Epithelial cell of esophagus (primary cell): ENCODE measurements at regions not wholly inside any gene's neighbourhood (a gene's known extent, or its start where the extent isn't known, plus 50 kb on each side); places are given as distances from the start of the nearest gene placed in this dataset.

Source experiments
- DNase-seq: peaks from one replicate; pipeline ENCODE4 v3.0.0; 2010; ENCODE audit warnings: low read depth
- H3K4me3 ChIP-seq: 2 replicates; pipeline ENCODE4 v1.5.1; 2011; ENCODE audit warnings: mild to moderate bottlenecking, low read length, control low read depth
- TF ChIP-seq, protein P1 (sequence below): IDR thresholded peaks from 2 replicates; pipeline ENCODE4 v1.5.1; 2011; ENCODE audit warnings: low read depth, mild to moderate bottlenecking, low read length, control low read depth, inconsistent platforms; ENCODE audit not compliant: insufficient read depth; ENCODE audit errors: missing control alignments

DNA sequence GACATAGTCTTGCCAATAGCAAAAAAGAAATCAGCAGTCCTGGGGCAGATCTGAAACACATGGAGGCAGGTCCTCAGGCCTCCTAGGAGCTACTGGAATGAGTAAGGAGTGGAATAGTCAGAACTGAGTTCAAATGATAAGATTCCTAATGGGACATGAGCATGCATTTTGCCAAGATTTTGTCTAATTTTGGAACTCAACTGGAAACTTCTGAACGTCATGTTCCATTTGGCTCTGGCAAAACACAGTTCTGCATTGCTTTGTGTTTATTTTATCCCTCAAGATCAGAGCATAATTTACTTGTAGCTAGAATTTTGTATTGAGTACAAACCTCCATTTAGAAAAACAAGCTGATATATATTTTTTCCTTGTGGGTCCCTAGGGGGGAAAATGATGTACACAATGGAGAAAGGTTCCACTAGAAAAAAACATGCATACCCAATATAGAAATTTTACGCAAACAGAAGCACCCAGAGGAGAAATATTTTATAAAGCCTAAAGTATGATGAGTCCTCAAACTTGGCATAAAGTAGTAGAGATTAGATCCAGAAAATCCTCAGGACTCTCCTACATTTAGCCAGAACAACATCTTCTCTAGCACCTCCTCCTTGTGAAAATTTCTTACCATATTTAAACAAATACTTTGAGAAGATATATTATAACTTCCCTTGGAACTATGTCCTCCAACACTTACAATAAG is 149.0 kb upstream of the SERP2 start:
- no peak for DNase-seq
- no peak overlapping the region for H3K4me3 ChIP-seq
- TF ChIP-seq, protein P1, sequence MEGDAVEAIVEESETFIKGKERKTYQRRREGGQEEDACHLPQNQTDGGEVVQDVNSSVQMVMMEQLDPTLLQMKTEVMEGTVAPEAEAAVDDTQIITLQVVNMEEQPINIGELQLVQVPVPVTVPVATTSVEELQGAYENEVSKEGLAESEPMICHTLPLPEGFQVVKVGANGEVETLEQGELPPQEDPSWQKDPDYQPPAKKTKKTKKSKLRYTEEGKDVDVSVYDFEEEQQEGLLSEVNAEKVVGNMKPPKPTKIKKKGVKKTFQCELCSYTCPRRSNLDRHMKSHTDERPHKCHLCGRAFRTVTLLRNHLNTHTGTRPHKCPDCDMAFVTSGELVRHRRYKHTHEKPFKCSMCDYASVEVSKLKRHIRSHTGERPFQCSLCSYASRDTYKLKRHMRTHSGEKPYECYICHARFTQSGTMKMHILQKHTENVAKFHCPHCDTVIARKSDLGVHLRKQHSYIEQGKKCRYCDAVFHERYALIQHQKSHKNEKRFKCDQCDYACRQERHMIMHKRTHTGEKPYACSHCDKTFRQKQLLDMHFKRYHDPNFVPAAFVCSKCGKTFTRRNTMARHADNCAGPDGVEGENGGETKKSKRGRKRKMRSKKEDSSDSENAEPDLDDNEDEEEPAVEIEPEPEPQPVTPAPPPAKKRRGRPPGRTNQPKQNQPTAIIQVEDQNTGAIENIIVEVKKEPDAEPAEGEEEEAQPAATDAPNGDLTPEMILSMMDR, result no peak

DNA sequence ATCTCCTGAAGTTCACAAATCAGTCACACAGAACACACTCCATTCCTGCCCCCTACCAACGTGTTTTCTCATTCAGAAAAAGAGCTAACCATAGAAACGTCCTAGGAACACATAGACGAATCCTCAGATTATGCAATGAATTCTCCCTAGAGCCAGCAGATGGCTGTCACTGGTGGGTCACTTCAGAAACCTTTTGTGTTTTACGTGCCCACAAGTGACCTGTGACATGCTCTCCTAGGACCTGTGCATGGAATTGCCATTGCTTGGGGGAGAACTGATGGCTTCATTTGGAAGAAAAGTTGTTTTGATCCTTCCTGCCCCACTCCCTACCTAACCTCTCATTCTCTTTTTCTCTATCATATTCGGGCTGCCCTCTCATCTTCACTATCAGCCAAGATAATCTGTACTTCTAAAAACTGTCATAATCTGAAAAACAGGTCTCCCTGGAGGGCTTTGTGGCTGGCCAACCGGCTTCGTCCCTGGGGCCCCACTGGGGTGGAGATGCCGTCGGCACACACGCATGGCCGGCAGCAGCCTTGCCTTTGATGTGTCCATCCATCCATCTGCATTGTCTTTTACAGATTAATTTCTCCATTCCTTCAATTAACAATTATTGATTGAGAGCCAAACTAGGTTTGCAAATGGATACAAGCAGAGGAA is 144.1 kb upstream of the SERP2 start:
- no peak for DNase-seq
- H3K4me3 ChIP-seq, result no peak overlapping the region
- TF ChIP-seq, protein P1, result no peak

DNA sequence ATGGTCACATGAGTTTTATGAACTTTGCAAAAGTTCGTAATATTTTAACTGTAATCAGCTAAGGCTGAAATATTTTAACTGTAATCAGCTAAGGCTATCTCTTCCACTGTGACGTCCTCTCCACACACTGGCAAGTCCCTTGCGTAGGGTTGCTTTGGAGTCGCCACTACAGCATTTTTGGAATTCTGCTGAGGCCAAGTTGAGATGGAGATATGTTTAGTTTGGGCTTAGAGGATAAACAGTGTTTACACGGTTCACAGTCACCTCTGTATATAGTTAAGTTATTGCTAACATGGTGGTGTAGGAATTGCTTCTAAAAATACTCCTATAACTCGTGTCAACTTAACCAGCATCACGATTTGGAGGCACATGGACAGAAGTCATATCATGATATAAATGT is 143.6 kb upstream of the SERP2 start:
- TF ChIP-seq, protein P1, result no peak
- DNase-seq, result no peak
- no peak overlapping the region for H3K4me3 ChIP-seq

DNA sequence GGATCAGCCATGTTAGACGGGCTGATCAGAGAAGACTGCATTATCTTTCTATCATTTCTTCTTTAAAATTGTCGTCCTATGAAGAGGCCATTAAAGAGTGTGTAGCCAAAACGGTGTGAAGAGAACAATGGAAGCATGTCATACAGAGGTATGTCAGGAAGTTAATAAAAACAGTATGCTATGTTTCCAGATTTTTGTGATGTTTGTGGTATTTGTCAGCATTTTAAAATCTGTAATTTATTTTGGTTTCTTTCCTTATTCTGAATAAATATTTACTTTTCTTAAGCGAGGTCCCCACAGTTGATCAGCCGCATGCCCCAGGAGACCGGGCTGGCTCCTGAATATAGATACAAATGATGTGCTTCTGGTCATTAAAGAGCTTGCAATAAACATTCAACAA is 142.9 kb upstream of the SERP2 start:
- TF ChIP-seq, protein P1, result no peak
- no peak for DNase-seq
- H3K4me3 ChIP-seq, result no peak overlapping the region

DNA sequence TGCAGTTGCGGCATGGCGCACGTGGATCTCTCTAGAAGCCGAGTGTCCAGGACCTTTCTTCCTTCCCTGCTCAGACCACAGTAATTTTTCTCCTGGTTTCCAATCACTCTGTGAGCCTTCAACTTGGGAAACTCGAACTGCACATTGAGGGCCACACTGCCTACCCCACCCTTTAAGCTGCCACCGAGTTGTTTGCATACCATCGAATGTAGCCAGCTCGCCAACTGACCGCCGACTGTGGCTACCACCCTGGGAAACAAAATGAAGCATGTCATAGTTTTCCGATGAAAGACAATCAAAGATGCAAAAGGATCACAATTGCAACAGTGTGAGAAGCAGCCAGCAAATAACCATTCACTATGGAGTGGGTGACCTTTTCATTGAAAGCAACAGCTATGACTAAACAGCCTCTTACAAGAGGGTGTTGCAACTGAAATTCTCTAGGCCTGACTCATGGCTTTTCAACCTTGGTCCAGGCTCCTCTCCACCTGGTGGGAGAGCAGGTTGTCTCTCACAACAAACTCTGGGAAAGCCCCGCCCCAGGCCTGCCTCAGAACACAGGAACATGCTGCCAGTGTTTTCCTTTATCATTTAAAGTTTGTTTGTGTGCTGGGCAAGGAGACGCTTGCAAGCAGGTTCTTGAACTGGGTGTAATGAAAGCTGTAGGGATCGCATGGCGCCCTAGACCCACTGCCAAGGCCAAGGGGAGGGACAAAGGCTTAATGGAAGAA is 141.7 kb upstream of the SERP2 start:
- DNase-seq, result peak; percentile 100
- TF ChIP-seq, protein P1, result peak; percentile 47
- H3K4me3 ChIP-seq, result no peak overlapping the region

DNA sequence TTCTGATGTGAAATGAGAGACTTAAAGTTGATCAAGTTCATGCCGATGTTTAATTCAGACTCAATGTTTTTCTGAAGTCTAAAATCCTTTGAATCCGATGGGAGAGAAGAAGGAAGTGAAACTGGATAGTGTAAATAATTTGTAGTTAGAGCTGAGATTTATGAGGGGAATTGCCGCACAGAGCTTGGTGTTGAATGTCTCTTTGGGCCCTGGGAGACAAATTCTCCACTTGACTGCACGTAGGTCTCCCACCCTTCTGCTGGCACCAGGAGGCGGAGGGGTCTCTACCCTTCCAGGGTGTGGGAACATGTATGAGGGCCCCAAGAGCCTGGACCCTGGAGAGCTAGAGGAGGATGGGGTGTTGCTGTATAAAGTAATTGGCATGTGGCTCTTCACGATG is 140.8 kb upstream of the SERP2 start:
- no peak for DNase-seq
- TF ChIP-seq, protein P1, result no peak
- no peak overlapping the region for H3K4me3 ChIP-seq

DNA sequence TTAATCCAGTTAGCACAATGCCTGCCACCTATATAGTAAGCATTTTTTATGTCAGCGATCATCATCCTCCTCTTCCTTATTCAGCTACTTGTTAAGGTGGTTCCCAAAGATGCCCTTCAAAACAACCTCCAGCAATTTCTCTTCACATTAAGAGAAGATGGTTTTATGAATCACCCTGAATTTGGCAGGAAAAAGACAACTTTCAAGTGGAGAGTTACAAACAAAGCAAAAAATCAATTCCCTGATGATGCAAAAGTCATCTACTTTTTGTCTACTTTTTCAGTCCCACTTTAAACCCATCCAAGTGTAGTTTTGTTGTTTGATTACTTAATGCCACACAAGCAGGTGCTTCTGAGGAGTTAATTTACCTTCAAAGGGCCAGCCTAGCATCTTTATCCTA is 139.1 kb upstream of the SERP2 start:
- TF ChIP-seq, protein P1, result no peak
- no peak for DNase-seq
- H3K4me3 ChIP-seq, result no peak overlapping the region
